ENCODE measurements at regions not wholly inside any gene's neighbourhood (a gene's known extent, or its start where the extent isn't known, plus 50 kb on each side); places are given as distances from the start of the nearest gene placed in this dataset.

- TF ChIP-seq CTCF (IDR thresholded peaks at IDR 0.05) = no peak
- no peak for TF ChIP-seq EZH2phosphoT487 (IDR thresholded peaks at IDR 0.05)
- TF ChIP-seq EZH2 (IDR thresholded peaks at IDR 0.05) = no peak
These were observed 180.8 kb downstream of the HSD17B3 start for GRCh38 chr9:96121136-96121535.
